ENCODE measurements at regions not wholly inside any gene's neighbourhood (a gene's known extent, or its start where the extent isn't known, plus 50 kb on each side); places are given as distances from the start of the nearest gene placed in this dataset.

GRCh38 chr13:62246581-62246980, 830.9 kb upstream of the PCDH20 start:
- TF ChIP-seq USF1 (IDR thresholded peaks at IDR 0.05) = no peak

- no peak for TF ChIP-seq TAF1 (IDR thresholded peaks at IDR 0.05; ENCODE audit: low read depth)
- TF ChIP-seq CREB1 (IDR thresholded peaks at IDR 0.05; ENCODE audit: low read depth) = no peak
- TF ChIP-seq MAX (IDR thresholded peaks at IDR 0.05) = no peak
- no peak for TF ChIP-seq EGR1 (IDR thresholded peaks at IDR 0.05)
- TF ChIP-seq FOXM1 (IDR thresholded peaks at IDR 0.05; ENCODE audit: borderline replicate concordance, low read depth) = no peak
- no peak for TF ChIP-seq USF1 (IDR thresholded peaks at IDR 0.05)
- no peak for TF ChIP-seq REST (IDR thresholded peaks at IDR 0.05; ENCODE audit: low read depth)
- TF ChIP-seq TCF12 (IDR thresholded peaks at IDR 0.05; ENCODE audit: low read depth) = no peak
- TF ChIP-seq NFIC (IDR thresholded peaks at IDR 0.05) = no peak
- TF ChIP-seq CEBPB (IDR thresholded peaks at IDR 0.05) = no peak
- no peak for TF ChIP-seq ZBTB7A (IDR thresholded peaks at IDR 0.05; ENCODE audit: low read depth)
- no peak for TF ChIP-seq TEAD4 (IDR thresholded peaks at IDR 0.05)
- no peak for TF ChIP-seq EP300 (IDR thresholded peaks at IDR 0.05; ENCODE audit: borderline replicate concordance)
- no peak for TF ChIP-seq RAD21 (IDR thresholded peaks at IDR 0.05; ENCODE audit: low read depth)
- TF ChIP-seq YY1 (IDR thresholded peaks at IDR 0.05; ENCODE audit: low read depth) = no peak
Observed at GRCh38 chr13:62243106-62243505, 827.5 kb upstream of the PCDH20 start.

GRCh38 chr13:62234780-62235440, 819.3 kb upstream of the PCDH20 start:
- no peak for TF ChIP-seq MAX (IDR thresholded peaks at IDR 0.05)
- TF ChIP-seq EP300 (IDR thresholded peaks at IDR 0.05; ENCODE audit: borderline replicate concordance) = no peak
- TF ChIP-seq NFIC (IDR thresholded peaks at IDR 0.05) = no peak
- TF ChIP-seq CEBPB (IDR thresholded peaks at IDR 0.05) = no peak
- TF ChIP-seq FOXM1 (IDR thresholded peaks at IDR 0.05; ENCODE audit: borderline replicate concordance, low read depth) = no peak
- TF ChIP-seq USF1 (IDR thresholded peaks at IDR 0.05) = no peak
- no peak for TF ChIP-seq TAF1 (IDR thresholded peaks at IDR 0.05; ENCODE audit: low read depth)

GRCh38 chr13:62210951-62211350, 795.3 kb upstream of the PCDH20 start:
- TF ChIP-seq REST (IDR thresholded peaks at IDR 0.05; ENCODE audit: low read depth) (no peak), ZBTB7A (IDR thresholded peaks at IDR 0.05; ENCODE audit: low read depth) (no peak), TCF12 (IDR thresholded peaks at IDR 0.05; ENCODE audit: low read depth) (no peak), RAD21 (IDR thresholded peaks at IDR 0.05; ENCODE audit: low read depth) (no peak), EGR1 (IDR thresholded peaks at IDR 0.05) (no peak), TEAD4 (IDR thresholded peaks at IDR 0.05) (no peak), TAF1 (IDR thresholded peaks at IDR 0.05; ENCODE audit: low read depth) (no peak), NFIC (IDR thresholded peaks at IDR 0.05) (no peak), CEBPB (IDR thresholded peaks at IDR 0.05) (no peak), FOXM1 (IDR thresholded peaks at IDR 0.05; ENCODE audit: borderline replicate concordance, low read depth) (no peak), MAX (IDR thresholded peaks at IDR 0.05) (no peak), EP300 (IDR thresholded peaks at IDR 0.05; ENCODE audit: borderline replicate concordance) (no peak), YY1 (IDR thresholded peaks at IDR 0.05; ENCODE audit: low read depth) (no peak), CREB1 (IDR thresholded peaks at IDR 0.05; ENCODE audit: low read depth) (no peak), USF1 (IDR thresholded peaks at IDR 0.05) (no peak)

- no peak for TF ChIP-seq TEAD4 (IDR thresholded peaks at IDR 0.05)
- TF ChIP-seq RAD21 (IDR thresholded peaks at IDR 0.05; ENCODE audit: low read depth) = no peak
Observed at GRCh38 chr13:62209529-62209928, 793.9 kb upstream of the PCDH20 start.
